Endothelial cell of umbilical vein (primary cell): ENCODE measurements at regions not wholly inside any gene's neighbourhood (a gene's known extent, or its start where the extent isn't known, plus 50 kb on each side); places are given as distances from the start of the nearest gene placed in this dataset.

Experiments used
- CTCF ChIP-seq, 2 donors: IDR thresholded peaks; 1 replicate in 1 of 2; 2 replicates in 1 of 2; pipeline ENCODE4 v1.5.1; 2011; ENCODE audit warnings: low read length in 2 of 2, mild to moderate bottlenecking in 2 of 2, moderate library complexity in 2 of 2, control low read depth in 1 of 2, inconsistent platforms in 1 of 2, low read depth in 1 of 2; ENCODE audit not compliant: insufficient read depth in 1 of 2; ENCODE audit errors: extremely low read depth in 1 of 2
- EZH2 ChIP-seq: IDR thresholded peaks from 2 replicates; pipeline ENCODE4 v1.6.1; 2012; ENCODE audit warnings: borderline replicate concordance, low read depth, mild to moderate bottlenecking, moderate library complexity, low read length, inconsistent platforms; ENCODE audit not compliant: severe bottlenecking
- GATA2 ChIP-seq: IDR thresholded peaks from 2 replicates; pipeline ENCODE4 v1.7.0; 2011; ENCODE audit warnings: low read depth, mild to moderate bottlenecking, moderate library complexity, mixed read lengths, low read length; ENCODE audit not compliant: insufficient read length, insufficient read depth
- JUN ChIP-seq: IDR thresholded peaks from 2 replicates; pipeline ENCODE4 v1.6.1; 2011; ENCODE audit warnings: borderline replicate concordance, low read depth; ENCODE audit not compliant: insufficient read length, insufficient read depth
- MAX ChIP-seq: IDR thresholded peaks from 2 replicates; pipeline ENCODE4 v1.6.1; 2011; ENCODE audit not compliant: insufficient read depth, insufficient read length
- MYC ChIP-seq: IDR thresholded peaks from one replicate; pipeline ENCODE4 v1.6.1; 2011; ENCODE audit warnings: mild to moderate bottlenecking, low read depth, low read length
- POLR2A ChIP-seq: IDR thresholded peaks from 2 replicates; pipeline ENCODE4 v1.6.1; 2012; ENCODE audit warnings: low read depth, mild to moderate bottlenecking, control low read depth, low read length
- POLR2AphosphoS5 ChIP-seq: IDR thresholded peaks from 2 replicates; pipeline ENCODE4 v1.6.1; 2012; ENCODE audit warnings: low read depth, mild to moderate bottlenecking, control low read depth, low read length, moderate library complexity; ENCODE audit not compliant: insufficient read depth

- TF ChIP-seq CTCF (IDR thresholded peaks at IDR 0.05; ENCODE audit: extremely low read depth in 1 of 2, insufficient read depth in 1 of 2, low read depth in 1 of 2, low read length in 2 of 2) (no peak), POLR2A (no peak), EZH2 (no peak), POLR2AphosphoS5 (no peak), MYC (no peak), GATA2 (no peak), MAX (no peak), JUN (no peak)
These were observed 293.5 kb downstream of the LRFN2 start for GRCh38 chr6:40293460-40294185.
